K562 (cell line): ENCODE measurements at regions not wholly inside any gene's neighbourhood (a gene's known extent, or its start where the extent isn't known, plus 50 kb on each side); places are given as distances from the start of the nearest gene placed in this dataset.

Source experiments
- ATAC-seq: fragments of 200-7000 bp; cut with Tn5 transposase; 3 replicates; pipeline ENCODE4 v1.9.1; 2020; ENCODE audit warnings: moderate library complexity
- BruUV-seq: library from RNA; stranded (reverse); fragments of 400-500 nt; replicated peaks from 2 replicates; lab custom pipeline; 2021; lab: Mats Ljungman, UMichigan
- CTCF ChIA-PET: fragments of 300-600 bp; formaldehyde crosslinking; extraction: SDS; loops from one replicate; lab custom pipeline; 2021; ENCODE audit warnings: low intra/inter-chr PET ratio; lab: Yijun Ruan, JAX
- POLR2A ChIA-PET: fragments of 300-600, 350-650 bp; sonication (Branson Sonifier 250); formaldehyde crosslinking; extraction: SDS; loops from one replicate; lab custom pipeline; 2021; ENCODE audit warnings: antibody characterized with exemption, inconsistent platforms; lab: Yijun Ruan, JAX
- DNase-seq, 4 experiments: peaks; one replicate each; pipeline versions ENCODE4 v3.0.0 to v3.0.0-alpha.2; 2011 to 2018; ENCODE audit warnings: low spot score in 3 of 4, mixed read lengths in 3 of 4; ENCODE audit errors: extremely low read depth in 1 of 4
- FAIRE-seq: peaks from 2 replicates; lab custom pipeline; 2011; peaks lifted over from hg19 to GRCh38; lab: Jason Lieb, UNC
- H2AFZ ChIP-seq: 2 replicates; pipeline ENCODE4 v1.6.0; 2011; ENCODE audit warnings: low read depth, low read length, control low read depth, inconsistent platforms
- H3K27ac ChIP-seq: fragments of 200-600 bp; 3 replicates; pipeline ENCODE4 v1.8.0; 2011; ENCODE audit warnings: low read depth, mild to moderate bottlenecking, control low read depth, inconsistent platforms, low read length, moderate library complexity, mixed read lengths; ENCODE audit errors: extremely low read depth
- H3K27me3 ChIP-seq, 2 experiments: fragments of 300-600 bp in 1 of 2; 2 replicates in 1 of 2; 3 replicates in 1 of 2; pipeline versions ENCODE4 v1.6.0 to v1.8.0; 2011; ENCODE audit warnings: inconsistent platforms in 2 of 2, low read length in 2 of 2, mild to moderate bottlenecking in 1 of 2, mixed read lengths in 1 of 2, moderate library complexity in 1 of 2; ENCODE audit not compliant: control insufficient read depth in 2 of 2, insufficient read depth in 2 of 2
- H3K36me3 ChIP-seq: fragments of 300-600 bp; 3 replicates; pipeline ENCODE4 v1.8.0; 2011; ENCODE audit warnings: mild to moderate bottlenecking, low read length, inconsistent platforms; ENCODE audit not compliant: control insufficient read depth, insufficient read depth
- H3K4me1 ChIP-seq, 2 experiments: fragments of 200-600 bp in 1 of 2; replicated peaks in 1 of 2; 2 replicates in 1 of 2; 3 replicates in 1 of 2; pipeline versions ENCODE4 v1.5.1 to v1.8.0; 2011; ENCODE audit warnings: inconsistent platforms in 2 of 2, low read length in 2 of 2, mild to moderate bottlenecking in 1 of 2, mixed read lengths in 1 of 2, moderate library complexity in 1 of 2; ENCODE audit not compliant: control insufficient read depth in 2 of 2, insufficient read depth in 2 of 2
- H3K4me2 ChIP-seq: 2 replicates; pipeline ENCODE4 v1.6.1; 2011; ENCODE audit warnings: low read length, control low read depth, inconsistent platforms, mixed read lengths; ENCODE audit not compliant: insufficient read depth
- H3K4me3 ChIP-seq: fragments of 200-600 bp; sonication (generic), shearing (Covaris generic); 2 replicates; pipeline ENCODE4 v1.5.1; 2016; ENCODE audit warnings: control low read depth, inconsistent platforms
- H3K79me2 ChIP-seq: fragments of 200-600 bp; 3 replicates; pipeline ENCODE4 v1.8.0; 2011; ENCODE audit warnings: low read length, inconsistent platforms; ENCODE audit not compliant: control insufficient read depth, insufficient read depth
- H3K9ac ChIP-seq, 2 experiments: 2 replicates each; pipeline versions ENCODE4 v1.6.0 to v1.6.1; 2011; ENCODE audit warnings: low read depth in 2 of 2, low read length in 2 of 2, control low read depth in 1 of 2, inconsistent platforms in 1 of 2, mild to moderate bottlenecking in 1 of 2, mixed read lengths in 1 of 2; ENCODE audit not compliant: insufficient read depth in 1 of 2
- H3K9me1 ChIP-seq: one replicate; pipeline ENCODE4 v1.6.0; 2011; ENCODE audit warnings: inconsistent platforms, mild to moderate bottlenecking, low read length, moderate library complexity; ENCODE audit not compliant: control insufficient read depth, insufficient read depth
- H3K9me3 ChIP-seq: replicated peaks from 2 replicates; pipeline ENCODE4 v1.5.1; 2011; ENCODE audit warnings: low read depth, low read length, inconsistent platforms; ENCODE audit not compliant: control insufficient read depth, insufficient read depth
- H4K20me1 ChIP-seq: replicated peaks from 2 replicates; pipeline ENCODE4 v1.6.1; 2011; ENCODE audit warnings: low read length, inconsistent platforms, mixed read lengths; ENCODE audit not compliant: control insufficient read depth, insufficient read depth
- CBX8 ChIP-seq: fragments of 200-600 bp; sonication (generic); IDR thresholded peaks from 2 replicates; pipeline ENCODE4 v1.6.1; 2012; ENCODE audit warnings: borderline replicate concordance, mixed run types, low read depth, mild to moderate bottlenecking, moderate library complexity, mixed read lengths, low read length, control low read depth, inconsistent platforms; ENCODE audit not compliant: poor library complexity, severe bottlenecking; ENCODE audit errors: extremely low read depth
- ETV5 ChIP-seq: sonication (generic); formaldehyde crosslinking; IDR thresholded peaks from 2 replicates; pipeline ENCODE4 v1.4.0; 2020; ENCODE audit warnings: low read depth, mild to moderate bottlenecking, missing genetic modification reagents
- FOXP1 ChIP-seq: sonication (generic); formaldehyde crosslinking; IDR thresholded peaks from 2 replicates; pipeline ENCODE4 v1.8.0; 2022; ENCODE audit warnings: mild to moderate bottlenecking, missing genetic modification reagents
- KDM1A ChIP-seq, 2 experiments: fragments of 450-650 bp; IDR thresholded peaks; 2 replicates each; pipeline ENCODE4 v1.6.1; 2016; ENCODE audit warnings: mild to moderate bottlenecking in 2 of 2
- NFRKB ChIP-seq: fragments of 450-650 bp; IDR thresholded peaks from 2 replicates; pipeline ENCODE4 v1.6.1; 2016; ENCODE audit warnings: low read depth
- NUFIP1 ChIP-seq: fragments of 450-650 bp; IDR thresholded peaks from 2 replicates; pipeline ENCODE4 v1.6.1; 2018; ENCODE audit not compliant: partially characterized antibody
- POU5F1 ChIP-seq: fragments of 150-350 bp; IDR thresholded peaks from 2 replicates; pipeline ENCODE4 v1.6.1; 2014; ENCODE audit warnings: borderline replicate concordance, low read length, low read depth, mild to moderate bottlenecking; ENCODE audit not compliant: partially characterized antibody
- SNRNP70 ChIP-seq: fragments of 200-400 bp; formaldehyde crosslinking; optimal IDR thresholded peaks from 2 replicates; pipeline ENCODE3; 2017; ENCODE audit warnings: low read depth, low read length
- WHSC1 ChIP-seq: IDR thresholded peaks from one replicate; pipeline ENCODE4 v1.6.1; 2012; ENCODE audit warnings: low read length, control low read depth, inconsistent platforms
- ZZZ3 ChIP-seq: fragments of 450-650 bp; IDR thresholded peaks from 2 replicates; pipeline ENCODE4 v1.6.1; 2016; ENCODE audit warnings: antibody characterized with exemption, mild to moderate bottlenecking, moderate library complexity
- WGBS: fragments of 100-300 bp; shearing (Covaris generic); methylation state at CpG from one replicate; pipeline ENCODE4 v1.1.6; 2016; ENCODE audit warnings: low coverage, mixed read lengths; ENCODE audit not compliant: insufficient coverage; ENCODE audit errors: missing lambda C conversion rate; 5-methylcytosine and 5-hydroxymethylcytosine counted together
- in situ Hi-C: fragments of 300-500 bp; cut with MboI; formaldehyde crosslinking; loops from 4 replicates; pipeline ENCODE4 v1.15.0; 2018; ENCODE audit warnings: inconsistent platforms, mixed read lengths
- intact Hi-C: fragments of 100-400 bp; cut with micrococcal nuclease; formaldehyde crosslinking; loops from 2 replicates; pipeline ENCODE4 v1.14.2; 2022
- TF ChIP-seq, protein P1 (sequence below): fragments of 250-450 bp; sonication (Bioruptor Pico); IDR thresholded peaks from 2 replicates; pipeline ENCODE4 v1.6.1; 2021; ENCODE audit warnings: mild to moderate bottlenecking
- TF ChIP-seq, protein P2 (sequence below): fragments of 250-450 bp; sonication (Bioruptor Pico); IDR thresholded peaks from 2 replicates; pipeline ENCODE4 v1.4.0; 2020; ENCODE audit warnings: borderline replicate concordance
- TF ChIP-seq, protein P3 (sequence below), 2 experiments: IDR thresholded peaks; 2 replicates each; pipeline ENCODE4 v1.6.1; 2011; ENCODE audit warnings: borderline replicate concordance in 1 of 2, control low read depth in 1 of 2, low read depth in 1 of 2, low read length in 1 of 2, mild to moderate bottlenecking in 1 of 2, mixed read lengths in 1 of 2, moderate library complexity in 1 of 2; ENCODE audit not compliant: insufficient read depth in 1 of 2, insufficient read length in 1 of 2, poor library complexity in 1 of 2, severe bottlenecking in 1 of 2; ENCODE audit errors: extremely low read depth in 1 of 2

DNA sequence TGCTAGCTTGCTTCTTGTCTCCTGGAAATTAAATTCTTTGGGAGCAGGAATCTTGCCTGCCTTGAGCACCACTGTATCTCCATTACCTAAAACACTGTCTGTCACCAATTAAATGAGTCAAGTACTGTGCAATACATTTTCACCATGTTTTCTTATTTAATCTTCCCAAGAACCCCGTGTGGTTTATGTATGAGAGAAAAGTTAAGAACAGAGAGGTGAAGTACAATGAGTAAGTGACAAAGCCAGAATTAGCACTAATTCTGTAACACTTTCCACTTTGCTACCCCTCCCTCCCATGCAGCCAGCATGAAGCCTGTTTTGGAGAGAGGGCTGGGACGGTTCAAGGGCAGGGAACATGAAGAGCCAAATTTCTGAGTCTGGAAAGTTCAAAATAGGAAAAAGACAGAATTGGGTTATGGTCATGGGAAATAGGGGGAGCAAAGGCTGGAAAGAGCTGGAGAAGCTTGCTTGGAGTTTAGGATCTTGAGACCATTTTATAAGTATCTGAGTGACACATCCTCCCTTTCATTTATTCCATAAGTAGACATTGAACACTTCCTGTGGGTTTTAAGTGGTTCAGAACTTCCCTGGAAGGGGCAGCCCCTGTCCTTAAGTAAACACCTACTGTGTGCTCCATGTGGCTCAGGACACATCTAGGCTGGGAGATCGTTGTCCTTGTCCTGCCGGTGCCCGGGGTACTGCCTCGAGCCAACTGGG lies 60.5 kb upstream of the CHST1 start:
- no peak for ATAC-seq
- no TSS peak for BruUV-seq

DNA sequence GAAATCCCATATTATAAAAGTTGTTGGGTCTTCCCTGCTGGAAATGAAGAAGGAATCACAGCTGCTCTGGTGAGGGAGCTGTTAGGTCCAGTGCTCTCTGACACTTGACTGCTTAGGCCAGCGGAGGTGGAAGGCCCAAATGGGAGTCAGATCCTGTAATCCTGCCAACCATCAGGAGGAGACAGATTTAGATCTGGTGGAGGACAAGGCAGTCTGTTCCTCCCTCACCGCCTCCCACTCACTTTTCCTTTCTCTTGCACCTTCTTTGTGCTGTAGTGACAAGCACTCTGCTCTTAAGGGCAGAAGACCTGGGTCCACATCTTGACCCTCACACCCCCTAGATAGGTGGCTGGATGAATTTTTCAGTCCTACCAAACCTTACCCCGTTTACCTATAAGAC lies 59.7 kb upstream of the CHST1 start:
- H3K9me3 ChIP-seq = no peaks in the 10 kb centered on the region
- ChIA-PET CTCF (no interaction called here), POLR2A (no interaction called here)
- peaks cover 3 to 25% of the 10 kb centered on the region in 2 experiments; a peak in 4 of 5 replicates for H3K27me3 ChIP-seq
- H2AFZ ChIP-seq = no peak overlapping the region
- no peak overlapping the region for H3K4me3 ChIP-seq
- no peaks in the 10 kb centered on the region for H3K36me3 ChIP-seq
- H3K9ac ChIP-seq = no peak overlapping the region
- no peak for ATAC-seq
- no peak overlapping the region for H3K4me2 ChIP-seq
- DNase-seq = no peak
- no peak for FAIRE-seq
- BruUV-seq = no TSS peak
- H3K9me1 ChIP-seq = no peaks in the 10 kb centered on the region
- in situ Hi-C loops (no loop called here), intact Hi-C loops (no loop called here)
- H3K4me1 ChIP-seq = no peaks in the 10 kb centered on the region
- 0% methylated on average over 3 of the region's 3 CpGs for WGBS
- H4K20me1 ChIP-seq = no peaks in the 10 kb centered on the region; the same call in 1 of the 2 replicates
- no peak overlapping the region for H3K27ac ChIP-seq
- no peaks in the 10 kb centered on the region for H3K79me2 ChIP-seq
- no peak for TF ChIP-seq POU5F1
- no peak for TF ChIP-seq FOXP1
- no peak for TF ChIP-seq WHSC1
- TF ChIP-seq SNRNP70 = no peak
- TF ChIP-seq NUFIP1 = no peak
- TF ChIP-seq ZZZ3 = no peak
- TF ChIP-seq NFRKB = no peak
- TF ChIP-seq, protein P1, sequence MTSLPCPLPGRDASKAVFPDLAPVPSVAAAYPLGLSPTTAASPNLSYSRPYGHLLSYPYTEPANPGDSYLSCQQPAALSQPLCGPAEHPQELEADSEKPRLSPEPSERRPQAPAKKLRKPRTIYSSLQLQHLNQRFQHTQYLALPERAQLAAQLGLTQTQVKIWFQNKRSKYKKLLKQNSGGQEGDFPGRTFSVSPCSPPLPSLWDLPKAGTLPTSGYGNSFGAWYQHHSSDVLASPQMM = no peak
- TF ChIP-seq, protein P2, sequence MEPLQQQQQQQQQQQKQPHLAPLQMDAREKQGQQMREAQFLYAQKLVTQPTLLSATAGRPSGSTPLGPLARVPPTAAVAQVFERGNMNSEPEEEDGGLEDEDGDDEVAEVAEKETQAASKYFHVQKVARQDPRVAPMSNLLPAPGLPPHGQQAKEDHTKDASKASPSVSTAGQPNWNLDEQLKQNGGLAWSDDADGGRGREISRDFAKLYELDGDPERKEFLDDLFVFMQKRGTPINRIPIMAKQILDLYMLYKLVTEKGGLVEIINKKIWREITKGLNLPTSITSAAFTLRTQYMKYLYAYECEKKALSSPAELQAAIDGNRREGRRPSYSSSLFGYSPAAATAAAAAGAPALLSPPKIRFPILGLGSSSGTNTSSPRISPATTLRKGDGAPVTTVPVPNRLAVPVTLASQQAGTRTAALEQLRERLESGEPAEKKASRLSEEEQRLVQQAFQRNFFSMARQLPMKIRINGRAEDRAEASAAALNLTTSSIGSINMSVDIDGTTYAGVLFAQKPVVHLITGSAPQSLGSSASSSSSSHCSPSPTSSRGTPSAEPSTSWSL (CRISPR knock-in tag) = no peak
- TF ChIP-seq, protein P3, sequence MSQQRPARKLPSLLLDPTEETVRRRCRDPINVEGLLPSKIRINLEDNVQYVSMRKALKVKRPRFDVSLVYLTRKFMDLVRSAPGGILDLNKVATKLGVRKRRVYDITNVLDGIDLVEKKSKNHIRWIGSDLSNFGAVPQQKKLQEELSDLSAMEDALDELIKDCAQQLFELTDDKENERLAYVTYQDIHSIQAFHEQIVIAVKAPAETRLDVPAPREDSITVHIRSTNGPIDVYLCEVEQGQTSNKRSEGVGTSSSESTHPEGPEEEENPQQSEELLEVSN (IDR thresholded peaks at IDR 0.05; ENCODE audit: borderline replicate concordance in 1 of 2, extremely low read depth in 1 of 2, insufficient read depth in 1 of 2, insufficient read length in 1 of 2, low read depth in 1 of 2, low read length in 1 of 2, poor library complexity in 1 of 2, severe bottlenecking in 1 of 2) = no peak
- no peak for TF ChIP-seq ETV5 (CRISPR knock-in tag)

More for the DNA sequence above, 60.5 kb upstream of the CHST1 start:
- Histone ChIP-seq H4K20me1 (no peaks in the 10 kb centered on the region; the same call in 1 of the 2 replicates), H2AFZ (no peak overlapping the region), H3K9me1 (no peaks in the 10 kb centered on the region), H3K4me2 (no peak overlapping the region), H3K4me3 (no peak overlapping the region), H3K27ac (no peak overlapping the region), H3K79me2 (no peaks in the 10 kb centered on the region), H3K36me3 (no peaks in the 10 kb centered on the region), H3K4me1 (no peaks in the 10 kb centered on the region), H3K27me3 (peaks cover 3 to 28% of the 10 kb centered on the region in 2 experiments; a peak in 4 of 5 replicates), H3K9ac (no peak overlapping the region), H3K9me3 (no peaks in the 10 kb centered on the region)
- FAIRE-seq (no peak), DNase-seq (no peak)
- TF ChIP-seq CBX8 = no peak
- TF ChIP-seq KDM1A (IDR thresholded peaks at IDR 0.05) = no peak
- no peak for TF ChIP-seq SNRNP70
- WGBS = under 1% methylated on average over 6 of the region's 6 CpGs
- intact Hi-C loops = no loop called here
- in situ Hi-C loops = no loop called here
- ChIA-PET POLR2A (no interaction called here), CTCF (no interaction called here)
